HG03565 (cell line): ENCODE measurements at regions not wholly inside any gene's neighbourhood (a gene's known extent, or its start where the extent isn't known, plus 50 kb on each side); places are given as distances from the start of the nearest gene placed in this dataset.

ENCODE experiments used
- ATAC-seq: cut with Tn5 transposase; IDR thresholded peaks from one replicate; pipeline ENCODE4 v1.9.1; 2021; ENCODE audit warnings: mild to moderate bottlenecking, moderate library complexity; ENCODE audit not compliant: unreplicated experiment

DNA sequence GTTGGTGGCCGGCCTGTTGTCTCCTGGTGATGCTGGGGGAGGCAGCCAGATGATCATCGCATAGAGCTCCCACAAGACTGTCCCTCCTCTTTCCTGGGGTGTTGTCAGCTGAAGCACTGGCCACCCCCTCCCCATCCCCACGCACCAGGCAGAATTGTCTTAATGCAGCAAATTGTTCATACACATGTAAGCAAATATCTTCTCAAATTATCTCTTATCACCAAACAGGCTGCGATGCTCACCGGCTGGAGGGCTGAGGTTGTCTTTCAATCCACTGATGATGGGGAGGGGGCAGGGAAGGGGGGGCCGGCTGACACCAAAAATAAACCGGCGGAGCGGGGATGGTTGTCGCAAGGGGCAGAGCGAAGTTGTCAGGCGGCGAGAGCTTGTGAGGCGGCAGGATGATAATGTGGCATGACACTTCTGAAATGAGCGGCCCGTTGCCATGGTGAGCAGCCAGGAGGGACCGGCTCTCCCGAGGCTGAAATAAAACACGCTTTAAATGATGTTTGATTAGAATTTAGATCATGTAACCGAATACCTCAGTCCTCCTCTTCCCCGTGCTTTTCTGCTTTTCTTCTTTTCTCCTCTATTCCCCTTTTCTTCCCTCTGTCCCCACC lies 59.8 kb downstream of the MRM1 start:
- no peak for ATAC-seq

DNA sequence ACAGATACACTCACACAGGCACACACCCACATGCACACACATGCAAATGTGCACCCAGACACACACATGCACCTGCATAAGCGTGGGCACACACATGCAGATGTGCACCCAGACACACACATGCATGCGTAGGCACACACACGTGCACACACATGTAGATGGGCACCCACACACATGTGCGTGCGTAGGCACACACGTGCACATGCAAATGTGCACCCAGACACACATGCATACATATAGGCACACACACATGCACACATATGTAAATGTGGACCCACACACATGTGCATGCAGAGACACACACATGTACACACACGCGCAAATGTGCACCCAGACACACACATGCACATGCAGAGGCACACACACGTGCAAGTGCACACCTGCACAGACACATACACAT lies 60.3 kb downstream of the MRM1 start:
- ATAC-seq: no peak

DNA sequence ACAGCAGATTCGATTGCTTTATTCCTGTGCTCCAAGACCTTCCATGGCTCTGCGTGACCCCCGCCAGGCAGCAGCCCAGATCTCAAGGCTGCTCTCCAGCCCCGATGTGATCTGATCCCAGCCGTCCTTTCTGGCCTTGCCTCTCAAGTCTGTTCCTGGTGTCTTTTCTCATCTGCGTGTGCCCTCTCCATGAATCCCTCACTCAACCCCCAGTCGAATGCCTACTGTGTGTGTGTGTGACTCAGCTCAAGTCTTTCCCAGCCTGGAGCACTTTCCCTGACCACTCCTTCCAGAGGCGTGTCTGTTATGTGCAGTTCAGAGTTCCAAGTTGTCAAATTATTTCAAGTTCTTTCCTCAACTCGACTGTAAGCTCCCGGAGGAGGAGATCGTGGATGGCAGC lies 64.0 kb downstream of the MRM1 start:
- no peak for ATAC-seq

DNA sequence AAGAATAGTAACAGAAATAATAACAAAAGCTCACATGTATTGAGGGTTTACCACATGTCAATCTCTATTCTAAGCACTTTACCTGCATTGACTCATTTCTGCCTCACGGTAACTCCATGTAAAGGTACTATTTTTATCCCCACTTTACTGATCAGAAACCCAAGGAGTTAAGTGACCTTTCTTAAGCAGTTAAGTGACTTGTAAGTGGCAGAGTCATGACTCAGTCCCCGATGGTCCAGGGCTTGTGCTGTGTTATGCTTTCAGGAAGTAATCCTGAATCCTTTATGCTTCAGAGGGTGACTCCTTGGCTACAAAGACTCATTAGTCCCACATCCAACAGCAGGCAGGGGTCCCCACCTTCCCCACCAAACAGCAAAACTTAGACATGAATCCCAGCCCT lies 66.5 kb downstream of the MRM1 start:
- ATAC-seq: no peak

DNA sequence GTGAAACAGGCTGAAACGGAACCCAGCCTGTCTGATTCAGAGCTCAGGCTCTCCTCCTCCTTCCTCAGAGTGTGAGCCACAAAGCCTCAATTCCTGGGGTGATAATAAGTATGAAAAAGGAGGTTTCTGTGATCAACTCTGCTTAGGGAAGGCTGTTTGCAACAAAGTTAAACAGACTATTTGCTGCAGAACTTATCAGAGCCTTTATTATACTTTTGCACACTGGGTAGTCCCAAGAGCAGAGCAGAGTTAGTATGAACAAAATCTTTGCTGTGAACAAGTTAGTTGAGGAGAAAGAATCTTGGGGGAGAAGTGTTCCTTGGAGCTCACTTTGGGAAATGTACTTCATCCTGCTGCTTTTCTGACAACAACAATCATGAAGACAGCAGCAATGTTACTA lies 67.4 kb downstream of the MRM1 start:
- ATAC-seq: no peak

DNA sequence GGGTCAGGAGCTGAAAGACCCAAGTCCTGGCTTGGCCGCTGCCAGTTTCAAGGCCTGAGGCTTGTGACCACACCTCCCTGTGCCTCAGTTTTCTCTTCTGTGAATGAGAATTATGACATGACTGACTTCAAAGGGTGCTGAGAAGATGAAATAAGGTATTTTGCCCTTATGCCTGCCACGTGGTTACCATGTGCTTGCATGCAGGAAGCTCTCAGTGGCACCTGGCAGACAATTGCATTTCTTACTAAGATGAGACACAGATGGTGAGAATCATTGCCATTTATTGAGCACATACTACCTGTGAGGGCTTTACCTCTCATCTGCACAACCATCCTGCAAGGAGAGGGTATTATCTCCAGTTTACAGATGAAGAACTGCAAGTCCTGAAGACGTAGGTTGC lies 69.8 kb downstream of the MRM1 start:
- ATAC-seq: no peak

DNA sequence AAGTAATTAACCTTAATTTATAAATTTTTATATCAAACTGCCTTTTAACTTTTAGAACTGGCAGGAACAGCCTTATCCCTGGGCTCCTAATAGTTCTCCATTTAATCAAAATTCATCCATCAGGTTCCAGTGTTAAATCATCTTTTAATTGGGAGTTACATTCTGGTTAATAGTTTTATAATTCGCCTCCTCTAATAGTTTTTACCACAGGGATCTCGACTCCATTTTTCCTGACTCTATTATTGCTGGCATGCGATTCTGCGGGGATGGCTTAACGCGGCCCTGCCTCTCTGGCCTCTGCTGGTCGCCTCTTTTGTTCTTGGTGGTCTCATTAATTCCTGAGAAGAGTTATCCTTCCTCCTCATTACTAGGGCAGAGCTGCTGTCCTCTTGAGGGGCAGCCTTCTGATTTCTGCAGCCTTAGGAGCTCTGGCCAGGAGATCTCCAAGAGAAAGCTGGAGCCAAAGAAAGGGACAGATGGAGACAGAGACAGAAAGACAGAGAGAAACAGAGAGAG lies 71.1 kb downstream of the MRM1 start:
- no peak for ATAC-seq

DNA sequence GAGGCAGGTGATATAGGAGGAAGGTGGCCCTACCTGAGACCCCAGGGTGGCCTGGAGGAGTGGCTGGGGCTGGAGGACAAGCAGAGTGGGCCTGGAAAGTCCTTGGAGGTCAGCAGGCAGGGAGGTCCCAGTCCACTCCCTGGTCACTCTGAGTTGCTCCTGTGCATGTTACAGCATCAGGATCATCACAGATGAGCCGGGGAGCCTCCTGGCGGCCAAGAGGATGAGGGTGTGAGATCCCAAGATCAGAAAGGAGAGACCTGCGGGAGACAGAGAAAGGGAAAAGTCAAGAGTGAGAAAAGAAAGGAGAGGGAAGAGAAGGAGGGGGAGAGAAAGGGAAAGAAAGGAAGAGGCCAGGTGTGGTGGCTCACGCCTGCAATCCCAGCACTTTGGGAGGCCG lies 71.7 kb downstream of the MRM1 start:
- no peak for ATAC-seq

DNA sequence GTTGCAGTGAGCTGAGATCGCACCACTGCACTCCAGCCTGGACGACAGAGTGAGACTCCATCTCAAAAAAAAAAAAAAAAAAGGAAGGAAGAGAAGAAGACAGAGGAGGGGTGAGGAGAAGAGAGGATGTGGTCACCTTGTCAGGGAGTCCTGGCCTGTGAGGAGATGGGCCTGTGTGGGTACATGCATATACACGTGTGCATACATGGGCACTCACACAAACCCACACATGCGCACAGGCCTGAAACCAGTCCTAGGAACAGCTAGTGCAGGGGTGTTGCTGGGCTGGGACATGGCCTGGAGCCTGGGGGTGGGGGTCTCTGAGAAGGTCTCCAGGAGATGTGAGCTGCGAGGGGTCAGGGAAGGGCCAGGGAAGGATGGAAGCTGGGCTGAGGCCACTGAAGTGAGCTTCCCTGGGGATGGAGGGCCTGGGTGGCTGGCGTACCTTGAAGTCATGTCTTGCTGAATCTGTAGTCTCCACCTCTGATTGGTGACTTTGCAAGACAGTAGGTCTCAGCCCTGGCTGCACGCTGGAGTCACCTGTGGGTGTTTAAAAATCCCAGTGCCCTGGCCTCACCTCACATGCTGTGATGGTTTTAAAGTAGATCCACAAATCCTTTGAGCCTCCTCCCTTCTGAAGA lies 72.4 kb downstream of the MRM1 start:
- ATAC-seq: no peak

DNA sequence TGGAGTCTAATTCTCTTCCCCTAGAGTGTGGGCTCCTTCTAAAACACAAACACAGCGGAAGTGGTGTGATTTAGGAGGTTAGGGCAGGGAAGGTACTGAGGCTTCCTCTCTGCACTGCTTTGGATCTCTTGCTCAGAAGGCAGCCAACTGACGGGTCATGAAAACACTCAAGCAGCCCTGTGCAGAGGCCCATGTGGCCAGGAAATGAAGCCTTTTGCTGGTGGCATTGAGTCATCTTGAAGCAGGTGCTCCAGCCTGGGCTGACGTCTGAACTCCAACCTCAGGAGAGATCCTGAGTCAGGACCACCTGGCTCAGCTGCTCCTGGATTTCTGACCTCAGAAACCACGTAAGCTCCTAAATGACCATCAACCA lies 72.9 kb downstream of the MRM1 start:
- ATAC-seq: no peak

DNA sequence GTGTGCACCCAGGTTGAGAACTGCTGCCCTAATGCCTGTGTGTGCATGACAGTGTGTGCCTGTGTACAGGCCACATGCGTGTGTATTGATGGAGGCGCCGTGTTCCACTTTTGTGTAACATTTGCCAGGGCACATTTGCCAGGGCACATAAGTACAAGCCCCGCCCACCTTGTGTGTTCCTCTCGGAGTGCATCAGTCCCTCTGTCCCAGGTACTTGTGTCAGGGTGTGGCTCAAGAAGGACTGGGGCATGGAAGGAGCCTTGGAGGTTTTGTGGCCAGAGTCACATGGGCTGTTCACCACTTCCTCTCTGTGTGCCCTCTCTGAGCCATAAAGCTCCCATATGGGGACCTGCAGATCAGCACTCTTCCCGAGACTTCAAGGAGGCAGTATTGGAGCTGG lies 73.9 kb downstream of the MRM1 start:
- ATAC-seq: no peak

DNA sequence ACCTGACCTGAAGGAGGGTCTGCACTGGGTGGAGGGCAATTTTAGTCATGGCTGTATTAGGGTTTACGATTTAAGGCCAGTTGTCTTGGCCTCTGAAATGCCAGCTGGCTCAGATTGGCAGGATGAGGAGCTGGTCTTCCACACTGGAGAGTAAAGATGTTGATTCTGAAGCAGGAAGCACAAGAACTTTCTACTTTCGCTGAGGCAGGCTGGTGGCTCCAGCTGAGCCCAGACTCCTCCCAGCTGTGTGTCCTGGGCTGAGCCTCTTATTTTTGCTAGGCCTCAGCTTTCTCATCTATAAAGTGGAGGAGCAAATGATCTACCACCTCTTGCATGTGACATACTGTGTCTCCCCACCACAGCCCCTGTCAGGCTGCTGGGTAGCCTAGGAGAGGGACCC lies 74.4 kb downstream of the MRM1 start:
- no peak for ATAC-seq

DNA sequence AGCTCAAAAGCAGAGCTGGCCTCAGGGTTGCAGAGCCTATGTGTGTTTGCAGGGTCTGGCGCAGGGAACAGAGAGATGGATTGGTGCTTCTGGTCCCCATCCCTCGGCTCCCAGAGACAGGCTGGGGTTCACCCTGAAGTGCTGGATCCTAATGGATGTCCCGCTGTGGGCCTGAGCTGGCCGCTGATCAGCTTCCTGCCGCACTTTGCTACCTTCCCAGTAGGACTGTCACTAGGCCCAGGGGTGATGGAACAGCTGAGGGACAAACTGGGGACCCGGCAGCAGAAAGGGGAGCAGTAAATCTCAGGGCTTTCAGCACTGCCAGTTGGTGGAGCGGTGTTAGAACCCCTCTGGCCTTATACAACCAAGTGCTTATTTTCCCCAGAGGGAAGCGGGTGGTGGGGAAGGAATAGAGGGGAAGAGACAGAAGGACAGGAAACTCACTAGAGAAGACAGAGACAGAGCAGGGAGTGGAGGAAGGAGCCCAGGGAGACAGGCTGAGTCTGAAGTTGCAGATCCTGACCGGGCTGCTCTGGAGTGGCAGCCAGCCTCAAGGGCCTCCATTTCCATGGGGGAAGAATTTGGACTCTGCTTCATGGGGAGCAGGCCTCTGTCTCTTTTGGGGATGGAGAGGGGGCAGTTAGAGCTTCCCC lies 78.6 kb downstream of the MRM1 start:
- ATAC-seq: no peak

DNA sequence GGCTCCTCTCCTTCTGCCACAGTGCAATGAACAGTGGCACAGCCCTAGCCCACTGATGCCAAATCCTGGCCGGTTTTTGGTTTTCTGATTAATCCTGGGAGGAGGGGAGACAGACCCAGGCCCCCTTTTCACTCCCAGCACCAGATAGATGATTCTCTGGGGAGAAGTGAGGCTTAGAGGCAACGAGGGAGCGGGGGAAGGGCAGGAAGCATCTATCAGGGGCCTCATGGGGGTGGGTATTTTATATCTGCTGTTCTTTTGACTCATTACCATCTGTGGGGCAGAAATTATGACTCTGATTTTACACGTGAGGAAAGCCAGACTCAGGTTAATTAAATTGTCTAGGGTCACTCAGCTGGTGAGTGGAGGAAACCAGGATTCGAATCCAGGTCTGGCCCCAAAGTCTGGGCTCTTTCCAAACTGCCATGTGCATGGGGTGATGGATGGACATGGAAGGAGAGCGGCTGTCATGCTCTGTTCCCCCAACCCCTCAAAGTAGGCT lies 79.4 kb downstream of the MRM1 start:
- no peak for ATAC-seq

DNA sequence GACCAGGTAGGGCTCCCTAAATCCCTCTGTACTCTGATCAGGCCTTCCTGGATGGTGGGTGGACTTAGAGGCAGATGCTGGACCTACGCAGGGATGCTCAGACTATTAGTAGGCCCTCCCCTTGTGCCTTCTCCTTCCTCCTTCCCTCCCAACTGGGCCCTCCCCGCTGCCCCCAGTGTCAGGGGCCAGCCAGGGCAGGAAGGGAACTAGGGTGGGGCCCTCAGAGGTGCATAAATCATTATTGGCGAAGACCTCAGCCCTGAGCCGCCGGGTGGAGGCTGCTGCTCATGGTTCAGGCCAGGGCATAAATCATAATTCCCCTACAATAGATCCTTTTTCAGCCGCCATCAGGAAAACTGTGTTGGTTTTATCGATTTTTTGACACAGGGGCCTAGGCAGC lies 81.4 kb downstream of the MRM1 start:
- no peak for ATAC-seq

DNA sequence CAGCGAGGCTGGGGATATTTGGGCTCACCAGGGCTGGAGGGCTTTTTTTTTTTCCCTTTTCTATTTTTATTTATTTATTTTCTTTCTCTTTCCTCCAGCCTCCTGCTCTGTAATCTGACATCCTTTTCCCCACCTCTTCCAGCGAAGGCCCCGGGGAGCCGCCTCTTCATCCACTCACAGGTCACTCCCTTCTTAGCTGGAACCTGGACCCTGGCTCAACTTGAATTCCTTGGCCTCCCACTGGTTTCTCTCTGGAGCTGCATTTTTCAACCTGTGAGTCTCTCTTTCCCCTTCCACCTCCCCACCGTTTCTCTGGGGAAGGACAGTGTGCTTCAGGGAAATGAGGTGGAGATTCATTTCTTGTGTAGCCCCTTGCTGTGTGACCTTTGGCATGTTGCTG lies 82.0 kb downstream of the MRM1 start:
- ATAC-seq: no peak

DNA sequence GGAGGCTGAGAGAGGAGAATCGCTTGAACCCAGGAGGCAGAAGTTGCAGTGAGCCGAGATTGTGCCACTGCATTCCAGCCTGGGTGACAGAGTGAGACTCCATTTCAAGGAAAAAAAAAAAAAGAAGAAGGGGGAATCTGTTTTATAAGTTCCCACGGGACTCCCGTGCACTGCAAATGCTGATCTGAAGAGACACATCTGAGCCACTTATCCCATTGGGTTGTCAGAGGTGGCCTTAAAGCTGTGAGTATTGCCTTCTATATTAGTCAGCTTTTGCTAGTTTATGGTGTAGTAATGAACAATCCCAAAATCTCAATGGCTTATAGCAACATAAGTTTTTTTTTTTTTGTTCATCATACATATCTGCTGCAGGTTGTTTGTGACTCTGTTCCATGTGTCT lies 82.8 kb downstream of the MRM1 start:
- no peak for ATAC-seq

DNA sequence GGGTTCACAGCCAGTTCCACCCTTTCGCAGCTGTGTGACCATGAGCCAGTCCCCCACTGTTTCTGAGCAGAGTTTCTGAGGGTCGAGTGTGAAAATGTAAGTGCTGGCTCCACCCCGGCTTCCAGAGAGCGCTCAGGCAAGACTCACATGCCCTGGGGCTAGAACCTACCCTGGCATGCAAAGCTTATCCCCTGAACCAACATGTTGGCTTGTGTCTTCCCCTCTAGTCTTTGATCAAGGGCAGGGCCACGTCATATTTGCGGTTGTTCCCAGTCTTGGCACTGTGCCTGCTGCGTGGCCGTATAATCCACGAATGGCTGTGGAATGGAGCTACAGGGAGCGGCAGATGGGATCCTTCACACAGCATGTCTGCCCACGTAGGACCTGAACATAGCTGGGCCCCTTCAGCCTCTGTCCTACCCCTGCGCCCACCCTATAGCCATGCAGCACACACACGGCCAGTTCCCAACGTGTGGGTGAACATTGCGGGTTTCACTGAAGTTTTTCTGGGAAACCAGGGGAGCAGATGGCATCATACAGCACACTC lies 84.8 kb downstream of the MRM1 start:
- no peak for ATAC-seq

DNA sequence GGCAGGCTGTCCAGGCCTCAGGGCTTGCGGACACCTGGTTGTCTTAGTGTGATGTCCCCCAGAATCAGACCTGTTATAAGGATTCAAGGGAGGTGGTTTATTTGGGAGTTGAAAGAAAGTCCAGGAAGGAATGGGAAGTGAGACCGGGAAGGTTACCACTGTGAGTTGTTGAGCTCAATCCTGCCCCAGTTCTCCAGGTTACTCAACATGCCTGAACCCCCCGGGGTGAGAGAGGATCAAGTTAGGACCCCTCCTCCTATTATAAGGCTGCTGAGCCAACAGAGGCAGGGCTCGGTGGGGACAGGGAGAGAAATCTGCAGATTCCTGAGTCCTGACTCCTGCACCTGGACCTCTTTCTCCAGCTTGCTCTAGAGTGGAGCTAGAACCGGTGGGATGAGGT lies 86.4 kb downstream of the MRM1 start:
- ATAC-seq: no peak

DNA sequence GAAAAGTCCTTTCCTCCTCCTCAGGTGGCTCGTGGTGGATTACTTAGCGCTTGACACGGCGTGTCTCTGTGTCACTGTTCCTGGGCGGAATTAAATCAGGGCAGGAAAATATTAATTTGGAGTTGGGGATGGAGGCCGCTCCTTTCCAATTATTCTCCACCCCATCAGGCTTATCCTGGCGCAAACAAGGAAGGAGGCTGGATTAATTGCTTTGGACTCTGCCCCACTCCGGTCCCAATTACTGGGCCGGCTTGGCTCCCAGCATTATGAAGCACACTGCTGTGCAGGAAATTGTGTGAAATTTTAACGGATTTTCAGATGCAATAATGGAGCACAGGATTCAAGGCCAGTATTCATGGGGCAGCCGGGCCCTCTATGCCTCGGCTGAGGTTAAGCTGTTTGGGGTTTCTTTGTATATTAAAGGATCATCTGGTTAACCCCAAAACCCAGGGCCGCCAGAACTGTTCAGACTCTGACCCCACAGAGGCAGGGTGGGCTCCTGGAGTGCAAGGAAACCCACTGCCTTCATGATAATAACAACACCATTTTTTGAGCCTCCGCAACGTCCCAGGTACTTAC lies 87.8 kb downstream of the MRM1 start:
- ATAC-seq: no peak

DNA sequence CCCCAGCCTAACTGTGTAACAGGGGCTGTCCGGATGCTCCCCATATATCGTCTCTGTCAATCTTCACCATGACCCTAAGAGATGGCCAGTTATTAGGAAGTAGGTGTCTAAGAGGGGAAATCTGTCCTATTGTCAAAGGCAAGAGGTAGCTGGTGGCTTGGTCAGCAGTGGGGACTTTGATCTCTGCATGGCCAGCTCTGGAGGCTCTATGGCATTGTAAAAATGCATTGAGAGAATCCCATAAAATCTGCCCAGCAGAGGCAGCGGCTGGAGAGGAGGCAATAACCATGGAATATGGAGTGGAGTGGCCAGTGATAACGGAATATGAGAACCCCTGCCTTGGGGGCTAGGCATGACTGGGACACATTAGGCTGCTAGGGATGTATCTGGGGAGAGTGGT lies 88.8 kb downstream of the MRM1 start:
- ATAC-seq: no peak

DNA sequence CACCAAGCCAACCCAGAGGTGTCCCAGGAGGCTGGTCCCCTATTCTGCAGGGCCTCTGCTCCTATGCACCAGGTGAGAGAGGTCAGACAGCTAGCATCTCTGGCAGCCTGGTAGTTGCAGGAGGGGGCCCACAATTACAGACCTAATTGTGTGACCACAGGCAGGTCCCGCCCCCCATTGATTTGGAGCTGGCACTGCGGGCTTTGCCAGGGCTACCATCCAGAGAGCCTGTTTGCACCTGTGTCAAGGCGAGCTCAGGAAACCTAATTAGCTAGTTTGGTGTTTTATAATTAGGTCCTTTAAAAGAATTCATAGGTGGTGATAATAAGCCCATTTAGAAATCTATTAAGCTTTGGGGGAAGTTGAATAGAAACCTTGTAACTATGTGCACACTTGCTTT lies 90.2 kb downstream of the MRM1 start:
- ATAC-seq: no peak
